HG03064 (cell line): ENCODE measurements at regions not wholly inside any gene's neighbourhood (a gene's known extent, or its start where the extent isn't known, plus 50 kb on each side); places are given as distances from the start of the nearest gene placed in this dataset.
"Not testable (repeated sequence)": the region's sequence is repeated elsewhere in the genome, so short reads cannot be mapped to it uniquely, and the experiment has no call there.

Experiments
- ATAC-seq: cut with Tn5 transposase; IDR thresholded peaks from one replicate; pipeline ENCODE4 v1.9.1; 2021; ENCODE audit warnings: low read depth; ENCODE audit not compliant: unreplicated experiment

DNA sequence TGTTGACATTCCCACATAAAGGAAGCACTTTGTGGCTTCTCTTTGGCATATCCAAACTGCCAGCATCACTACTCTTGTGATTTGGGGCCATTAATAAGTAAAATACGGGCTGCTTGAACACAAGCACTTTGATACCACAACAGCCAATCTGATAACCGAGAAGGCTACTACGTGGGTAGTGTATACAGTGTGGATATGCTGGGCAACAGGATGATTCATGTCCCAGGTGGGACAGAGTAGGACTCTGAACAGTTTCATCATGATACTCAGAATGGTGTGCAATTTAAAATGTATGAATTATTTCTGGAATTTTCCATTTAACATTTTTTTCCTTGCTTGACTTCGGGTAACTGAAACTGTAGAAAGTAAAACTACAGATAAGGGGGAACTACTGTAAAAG, 225.0 kb upstream of the DDHD1 start:
- no peak for ATAC-seq

DNA sequence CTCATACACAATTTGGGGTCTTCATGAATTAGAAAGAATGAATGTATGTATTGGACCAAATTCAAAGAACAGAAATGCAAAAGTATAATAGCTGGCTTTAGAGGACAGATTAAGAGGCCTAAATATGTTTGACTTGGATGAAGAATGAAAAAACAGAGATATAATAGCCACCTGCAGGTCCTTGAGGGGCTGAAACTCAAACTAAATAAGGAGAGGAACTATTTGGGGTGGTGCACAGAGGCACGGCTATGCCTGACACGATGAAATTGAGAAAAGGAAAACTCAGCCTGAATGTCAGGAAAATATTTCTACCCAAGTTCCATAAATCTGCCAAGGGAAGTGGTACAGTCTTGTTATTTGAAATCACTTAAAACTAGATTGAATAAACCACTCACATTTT, 222.9 kb upstream of the DDHD1 start:
- ATAC-seq = no peak

GRCh38 chr14:53375599-53375998, 222.5 kb upstream of the DDHD1 start:
- no peak for ATAC-seq

GRCh38 chr14:53368711-53369201, 215.6 kb upstream of the DDHD1 start:
- ATAC-seq = no peak

GRCh38 chr14:53368066-53368465, 214.9 kb upstream of the DDHD1 start:
- ATAC-seq = no peak

GRCh38 chr14:53367644-53368026, 214.5 kb upstream of the DDHD1 start:
- no peak for ATAC-seq

- no peak for ATAC-seq
These were observed 212.5 kb upstream of the DDHD1 start for GRCh38 chr14:53365486-53366130.

DNA sequence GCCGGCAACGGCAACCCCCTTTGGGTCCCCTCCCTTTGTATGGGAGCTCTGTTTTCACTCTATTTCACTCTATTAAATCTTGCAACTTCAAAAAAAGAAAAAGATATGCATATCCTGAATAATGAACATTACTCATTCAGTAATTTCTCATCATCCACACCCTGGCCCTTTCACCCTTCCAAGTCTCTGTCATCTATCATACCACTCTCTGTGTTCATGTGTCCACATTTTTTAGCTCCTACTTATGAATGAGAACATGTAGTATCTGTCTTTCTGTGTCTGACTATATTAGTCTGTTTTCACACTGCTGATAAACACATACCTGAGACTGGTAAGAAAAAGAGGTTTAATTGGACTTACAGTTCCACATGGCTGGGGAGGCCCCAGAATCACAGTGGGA, 209.8 kb upstream of the DDHD1 start:
- ATAC-seq = not testable (repeated sequence)

DNA sequence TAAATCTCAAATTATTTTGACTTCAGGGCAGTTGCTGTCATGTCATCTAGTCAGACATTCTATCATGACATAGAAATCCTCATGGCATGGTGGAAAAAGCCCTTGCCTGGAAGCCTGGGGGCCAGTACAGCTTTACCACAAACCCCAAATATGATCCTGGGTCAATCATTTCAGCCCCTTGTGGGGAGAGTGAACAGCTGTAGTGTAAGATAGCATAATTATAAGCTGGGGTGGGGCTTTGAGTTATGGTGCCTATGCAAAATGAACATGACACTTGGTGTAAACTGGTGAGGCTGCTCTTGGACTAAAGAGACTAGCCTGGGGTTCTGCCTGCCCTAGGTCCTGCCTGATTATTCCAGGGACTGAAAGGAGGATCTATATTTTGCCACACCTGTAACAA, 207.7 kb upstream of the DDHD1 start:
- no peak for ATAC-seq

DNA sequence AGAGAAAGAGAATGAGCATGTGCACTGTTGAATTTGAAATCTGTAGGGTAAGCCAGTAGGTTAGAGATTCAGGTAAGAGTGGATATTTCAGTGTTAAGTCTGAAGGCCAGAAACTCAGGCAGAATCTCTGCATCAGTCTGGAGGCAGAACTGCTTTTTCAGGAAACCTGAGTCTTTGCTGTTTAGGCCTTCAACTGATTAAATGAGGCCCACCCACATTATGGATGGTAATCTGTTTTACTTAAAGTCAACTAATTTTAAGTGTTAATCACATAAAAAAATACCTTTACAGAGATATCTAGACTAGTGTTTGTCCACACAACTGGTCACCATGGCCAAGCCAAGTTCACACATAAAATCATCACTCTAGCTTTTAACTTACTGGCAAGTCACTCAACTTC, 205.0 kb upstream of the DDHD1 start:
- ATAC-seq = no peak

DNA sequence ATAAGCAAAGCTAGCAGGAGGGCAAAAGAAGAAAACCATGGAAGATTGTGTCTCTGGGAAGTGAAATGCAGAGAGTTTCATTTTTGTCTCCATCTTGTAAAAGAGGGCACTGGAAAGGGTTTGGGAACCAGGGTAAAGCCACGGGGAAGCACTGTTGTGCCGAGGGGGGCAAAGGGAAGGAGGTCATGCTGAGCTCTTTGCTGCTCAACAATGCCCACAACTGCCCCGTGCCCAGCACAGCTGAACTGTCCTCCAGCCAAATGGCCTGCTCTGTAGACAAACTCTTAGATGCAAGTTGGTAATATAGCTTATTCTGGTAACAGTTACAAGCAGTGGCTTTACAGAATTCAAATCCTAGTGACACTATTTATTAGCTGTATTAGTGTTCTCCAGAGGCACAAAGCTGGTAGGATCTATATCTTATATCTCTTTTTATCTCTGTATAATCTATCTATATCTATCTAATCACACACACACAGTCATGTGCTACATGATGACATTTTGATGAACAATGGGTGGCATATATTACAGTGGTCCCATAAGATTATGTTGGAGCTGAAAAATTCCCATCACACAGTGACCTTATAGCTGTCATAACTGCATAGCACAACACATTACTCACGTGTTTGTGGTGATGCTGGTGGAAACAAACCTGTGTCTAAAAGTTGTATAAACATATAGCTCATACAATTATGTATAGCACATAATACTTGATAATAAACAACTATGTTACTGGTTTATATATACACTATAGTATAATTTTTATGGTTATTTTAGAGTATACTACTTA, 203.4 kb upstream of the DDHD1 start:
- ATAC-seq = no peak

- no peak for ATAC-seq
These were observed 202.5 kb upstream of the DDHD1 start for GRCh38 chr14:53355581-53356112.

GRCh38 chr14:53354336-53354735, 201.2 kb upstream of the DDHD1 start:
- ATAC-seq = no peak

DNA sequence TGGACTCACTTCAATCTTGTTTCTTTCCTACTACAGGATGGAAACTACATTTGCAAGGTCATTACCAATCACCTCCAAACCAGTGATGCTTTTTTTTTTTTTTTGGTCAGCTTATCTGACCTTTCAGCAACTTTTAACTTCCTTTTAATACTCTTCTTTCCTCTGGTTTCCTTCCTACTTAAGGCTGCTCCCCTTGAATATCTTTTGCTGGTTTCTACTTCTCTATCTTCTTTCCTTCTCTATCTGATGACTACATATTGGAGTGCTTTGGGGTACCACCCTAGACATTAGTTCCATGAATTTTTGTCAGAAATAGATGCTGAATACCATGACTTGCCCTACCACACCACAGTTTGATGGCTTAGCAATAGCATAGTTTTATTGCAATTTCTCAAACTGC, 197.7 kb upstream of the DDHD1 start:
- ATAC-seq = no peak

GRCh38 chr14:53350429-53350828, 197.3 kb upstream of the DDHD1 start:
- ATAC-seq = no peak

DNA sequence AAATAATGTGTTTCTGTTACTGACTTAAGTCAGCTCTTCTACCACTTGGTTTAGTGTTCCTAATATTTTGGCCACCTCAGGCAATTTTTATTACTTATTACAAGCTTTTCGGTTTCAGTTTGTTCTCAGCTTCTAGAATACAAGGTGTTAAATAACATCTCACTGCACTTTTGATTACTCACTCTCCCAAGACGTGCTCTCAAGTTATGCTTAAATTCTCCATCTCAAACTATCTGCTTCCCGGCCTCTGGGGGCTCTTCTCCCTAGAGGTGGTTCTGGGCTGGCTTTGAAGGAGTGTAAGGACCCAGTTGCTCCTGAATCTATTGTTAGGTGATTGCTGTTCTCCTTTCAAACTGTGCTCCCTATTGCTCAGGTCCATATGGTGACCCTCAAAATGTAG, 193.9 kb upstream of the DDHD1 start:
- no peak for ATAC-seq

DNA sequence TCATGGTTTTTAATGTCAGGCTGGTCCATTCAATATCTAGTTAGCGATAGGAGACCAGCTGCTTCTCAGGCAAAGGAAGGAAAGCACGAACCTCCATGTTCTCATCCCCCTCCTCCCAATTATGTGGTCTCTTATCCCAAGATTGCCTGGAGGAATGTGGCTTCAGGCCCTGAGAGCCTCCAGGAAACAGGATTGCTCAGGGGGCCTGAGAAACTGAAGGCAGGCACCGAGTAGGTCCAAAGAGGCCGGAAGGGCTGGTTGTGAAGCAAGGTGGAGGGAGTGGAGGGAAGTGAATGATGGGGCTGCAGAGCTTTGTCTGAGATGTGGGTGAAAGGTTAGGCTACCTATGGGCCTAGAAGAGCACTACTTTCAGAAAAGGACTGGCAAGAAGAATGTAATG, 188.2 kb upstream of the DDHD1 start:
- ATAC-seq = no peak

- ATAC-seq = no peak
These were observed 185.1 kb upstream of the DDHD1 start for GRCh38 chr14:53338192-53338591.

DNA sequence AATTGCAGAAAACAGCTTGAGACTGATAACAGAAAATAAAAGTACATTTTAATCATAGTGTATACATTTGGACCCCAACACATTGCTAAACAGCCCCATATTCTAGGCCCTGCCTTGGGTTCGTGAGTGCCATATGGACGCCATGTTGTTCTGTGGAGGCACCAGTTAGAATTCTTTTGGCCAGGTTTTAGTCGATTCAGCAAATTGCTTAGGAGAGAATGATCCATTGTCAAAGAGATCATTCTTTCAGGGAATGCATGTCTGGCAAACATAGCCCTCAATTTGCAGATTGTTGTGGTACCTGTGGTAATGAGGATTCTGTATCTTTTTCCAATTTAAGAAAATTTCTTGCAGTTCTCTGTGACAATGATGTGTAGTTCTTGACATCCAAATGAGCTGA, 183.6 kb upstream of the DDHD1 start:
- ATAC-seq = no peak

- ATAC-seq = no peak
These were observed 180.7 kb upstream of the DDHD1 start for GRCh38 chr14:53333809-53334208.

- ATAC-seq = no peak
These were observed 178.8 kb upstream of the DDHD1 start for GRCh38 chr14:53331921-53332320.

DNA sequence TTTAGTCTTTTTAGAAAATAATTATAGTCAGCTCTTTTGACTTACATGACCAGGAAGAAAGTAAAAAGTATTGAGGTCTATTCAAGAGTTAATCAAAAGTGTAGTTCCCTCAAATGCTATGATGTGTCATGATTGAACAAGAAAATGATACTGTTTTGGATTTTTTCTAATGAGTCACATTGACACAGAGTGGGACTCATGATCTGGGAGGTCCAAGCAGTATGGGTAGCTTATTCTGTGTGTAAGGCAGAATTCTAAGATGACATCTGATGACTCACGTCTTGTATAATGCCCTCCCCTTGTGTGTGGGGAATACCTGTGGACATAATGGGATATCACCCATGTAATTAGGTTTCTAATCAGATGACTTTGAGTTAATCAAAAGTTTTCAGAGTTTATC, 178.1 kb upstream of the DDHD1 start:
- no peak for ATAC-seq
